GM21390 (cell line): ENCODE measurements at regions not wholly inside any gene's neighbourhood (a gene's known extent, or its start where the extent isn't known, plus 50 kb on each side); places are given as distances from the start of the nearest gene placed in this dataset.

Experiments
- ATAC-seq: cut with Tn5 transposase; IDR thresholded peaks from one replicate; pipeline ENCODE4 v1.9.1; 2021; ENCODE audit not compliant: unreplicated experiment

- ATAC-seq = no peak
Observed at GRCh38 chr2:153109793-153110192, 368.8 kb downstream of the RPRM start.

- peak; percentile 63 for ATAC-seq
Observed at GRCh38 chr2:153106802-153107477, 371.6 kb downstream of the RPRM start.

- no peak for ATAC-seq
Observed at GRCh38 chr2:153105829-153106578, 372.6 kb downstream of the RPRM start.

GRCh38 chr2:153101187-153101586 is 377.4 kb downstream of the RPRM start:
- ATAC-seq = no peak

GRCh38 chr2:153100151-153100550 is 378.4 kb downstream of the RPRM start:
- no peak for ATAC-seq

GRCh38 chr2:153098073-153098472 is 379.7 kb downstream of the ARL6IP6 start:
- ATAC-seq = no peak

- no peak for ATAC-seq
Observed at GRCh38 chr2:153096272-153096671, 377.9 kb downstream of the ARL6IP6 start.

GRCh38 chr2:153091344-153091743 is 372.9 kb downstream of the ARL6IP6 start:
- no peak for ATAC-seq

- no peak for ATAC-seq
Observed at GRCh38 chr2:153079315-153079714, 360.9 kb downstream of the ARL6IP6 start.

GRCh38 chr2:153077311-153077710 is 358.9 kb downstream of the ARL6IP6 start:
- ATAC-seq = no peak

GRCh38 chr2:153074207-153074606 is 355.8 kb downstream of the ARL6IP6 start:
- no peak for ATAC-seq

- no peak for ATAC-seq
Observed at GRCh38 chr2:153072813-153073212, 354.4 kb downstream of the ARL6IP6 start.

- no peak for ATAC-seq
Observed at GRCh38 chr2:153072077-153072476, 353.7 kb downstream of the ARL6IP6 start.

- no peak for ATAC-seq
Observed at GRCh38 chr2:153071090-153071489, 352.7 kb downstream of the ARL6IP6 start.

GRCh38 chr2:153068915-153069314 is 350.5 kb downstream of the ARL6IP6 start:
- no peak for ATAC-seq

GRCh38 chr2:153068052-153068451 is 349.6 kb downstream of the ARL6IP6 start:
- ATAC-seq = no peak

GRCh38 chr2:153059338-153060052 is 341.1 kb downstream of the ARL6IP6 start:
- no peak for ATAC-seq

GRCh38 chr2:153057743-153058142 is 339.3 kb downstream of the ARL6IP6 start:
- ATAC-seq = no peak

GRCh38 chr2:153055182-153055581 is 336.8 kb downstream of the ARL6IP6 start:
- ATAC-seq = no peak

- ATAC-seq = no peak
Observed at GRCh38 chr2:153052807-153053559, 334.6 kb downstream of the ARL6IP6 start.

GRCh38 chr2:153047220-153047619 is 328.8 kb downstream of the ARL6IP6 start:
- ATAC-seq = no peak
